T-cell (primary cell): ENCODE measurements at regions not wholly inside any gene's neighbourhood (a gene's known extent, or its start where the extent isn't known, plus 50 kb on each side); places are given as distances from the start of the nearest gene placed in this dataset.

Experiments
- ATAC-seq, 4 experiments: fragments of 200-7000 bp in 3 of 4; fragments of 150-1000 bp in 1 of 4; cut with Tn5 transposase; replicated peaks in 1 of 4; 1 replicate in 3 of 4; 2 replicates in 1 of 4; pipeline ENCODE4 v1.10.0; 2021; ENCODE audit warnings: moderate library complexity in 3 of 4, mild to moderate bottlenecking in 2 of 4, moderate number of reproducible peaks in 1 of 4
- CTCF ChIA-PET, 2 donors: fragments of 300-600 bp; sonication (Branson Sonifier 250); formaldehyde crosslinking; loops; one replicate each; lab custom pipeline; 2022; ENCODE audit warnings: antibody characterized with exemption in 2 of 2; lab: Charles Lee
- POLR2A ChIA-PET, 2 donors: fragments of 300-600 bp; sonication (Branson Sonifier 250); formaldehyde crosslinking; loops; one replicate each; lab custom pipeline; 2022; ENCODE audit warnings: antibody characterized with exemption in 2 of 2; lab: Charles Lee
- DNase-seq, 35 experiments: peaks; one replicate each; pipeline versions ENCODE4 v3.0.0 to v3.0.0-alpha.2; 2013 to 2023
- H3K27ac ChIP-seq: one replicate; pipeline ENCODE4 v1.5.1; 2013; ENCODE audit warnings: low read length
- H3K27me3 ChIP-seq, 2 experiments: replicated peaks in 1 of 2; 1 replicate in 1 of 2; 2 replicates in 1 of 2; pipeline versions ENCODE4 v1.6.1 to v1.7.0; 2013; ENCODE audit warnings: low read length in 1 of 2, mixed read lengths in 1 of 2; ENCODE audit not compliant: control insufficient read depth in 2 of 2, insufficient read depth in 2 of 2; ENCODE audit errors: extremely low read depth in 1 of 2
- H3K36me3 ChIP-seq, 2 donors: 1 replicate in 1 of 2; 2 replicates in 1 of 2; pipeline versions ENCODE4 v1.6.1 to v1.7.0; 2013; ENCODE audit warnings: low read length in 1 of 2; ENCODE audit not compliant: control insufficient read depth in 2 of 2, insufficient read depth in 1 of 2; ENCODE audit errors: extremely low read depth in 1 of 2
- H3K4me1 ChIP-seq, 2 experiments: 1 replicate in 1 of 2; 2 replicates in 1 of 2; pipeline versions ENCODE4 v1.6.1 to v1.7.0; 2013; ENCODE audit warnings: low read length in 2 of 2, mixed read lengths in 1 of 2; ENCODE audit not compliant: insufficient read depth in 2 of 2, control insufficient read depth in 1 of 2; ENCODE audit errors: extremely low read depth in 1 of 2
- H3K4me3 ChIP-seq, 2 donors: 1 replicate in 1 of 2; 2 replicates in 1 of 2; pipeline versions ENCODE4 v1.5.1 to v1.7.0; 2013; ENCODE audit warnings: mild to moderate bottlenecking in 2 of 2, low read length in 1 of 2, moderate library complexity in 1 of 2; ENCODE audit not compliant: control insufficient read depth in 1 of 2; ENCODE audit errors: extremely low read depth in 1 of 2
- H3K9me3 ChIP-seq: 2 replicates; pipeline ENCODE4 v1.7.0; 2013
- H3K27ac Mint-ChIP-seq, 2 donors: one replicate each; pipeline ENCODE4 v1.8.0; 2020 to 2021; ENCODE audit warnings: mild to moderate bottlenecking in 2 of 2, mixed read lengths in 2 of 2
- H3K27me3 Mint-ChIP-seq, 2 donors: one replicate each; pipeline ENCODE4 v1.8.0; 2021 to 2022; ENCODE audit warnings: mixed read lengths in 2 of 2
- H3K36me3 Mint-ChIP-seq: one replicate; pipeline ENCODE4 v1.8.0; 2021; ENCODE audit warnings: mixed read lengths
- H3K4me1 Mint-ChIP-seq, 3 donors: one replicate each; pipeline ENCODE4 v1.8.0; 2020 to 2022; ENCODE audit warnings: mixed read lengths in 3 of 3, mild to moderate bottlenecking in 1 of 3
- H3K4me3 Mint-ChIP-seq, 3 donors: one replicate each; pipeline ENCODE4 v1.8.0; 2020 to 2022; ENCODE audit warnings: mild to moderate bottlenecking in 3 of 3, mixed read lengths in 3 of 3, moderate library complexity in 3 of 3
- H3K9me3 Mint-ChIP-seq, 3 donors: one replicate each; pipeline ENCODE4 v1.8.0; 2020 to 2022; ENCODE audit warnings: mixed read lengths in 3 of 3
- WGBS: methylation state at CpG from one replicate; pipeline ENCODE4 v1.1.5; 2013; ENCODE audit warnings: missing lambda C conversion rate; ENCODE audit not compliant: insufficient coverage; 5-methylcytosine and 5-hydroxymethylcytosine counted together

DNA sequence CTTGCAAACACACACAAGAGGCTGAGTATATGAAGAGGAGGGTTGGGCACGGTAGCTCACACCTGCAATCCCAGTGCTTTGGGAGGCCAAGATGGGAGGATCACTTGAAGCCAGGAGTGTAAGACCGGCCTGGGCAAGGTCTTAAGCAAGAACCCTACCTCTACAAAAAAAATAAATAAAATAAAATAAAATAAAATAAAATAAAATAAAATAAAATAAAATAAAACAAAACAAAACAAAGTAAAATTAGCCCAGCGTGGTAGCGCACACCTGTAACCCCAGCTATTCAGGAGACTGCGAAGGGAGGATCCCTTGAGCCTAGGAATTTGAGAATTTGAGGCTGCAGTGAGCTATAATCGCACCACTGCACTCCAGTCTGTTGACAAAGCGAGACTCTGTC is 337.9 kb downstream of the SHANK2 start:
- CTCF ChIA-PET: no interaction called here
- no peaks in the 10 kb centered on the region for H3K36me3 ChIP-seq
- Mint-ChIP-seq H3K36me3 (no peaks in the 10 kb centered on the region), H3K4me3 (no peak overlapping the region), H3K4me1 (no peaks in the 10 kb centered on the region), H3K27me3 (peaks cover 10 to 24% of the 10 kb centered on the region in 2 donors), H3K27ac (no peak overlapping the region), H3K9me3 (peaks cover 0 to 5% (median under 1%) of the 10 kb centered on the region in 3 donors)
- H3K9me3 ChIP-seq: no peaks in the 10 kb centered on the region
- POLR2A ChIA-PET: no interaction called here
- DNase-seq (no peak), ATAC-seq (no peak)
- H3K4me3 ChIP-seq: no peak overlapping the region
- H3K27ac ChIP-seq: no peak overlapping the region
- WGBS: 100% methylated on average over 1 of the region's 7 CpGs
- H3K27me3 ChIP-seq: peaks cover 0 to 18% of the 10 kb centered on the region in 2 experiments
- H3K4me1 ChIP-seq: no peaks in the 10 kb centered on the region

- Histone ChIP-seq H3K36me3 (no peaks in the 10 kb centered on the region), H3K4me3 (no peak overlapping the region), H3K4me1 (no peaks in the 10 kb centered on the region), H3K27me3 (peaks cover 0 to 16% of the 10 kb centered on the region in 2 experiments), H3K27ac (no peak overlapping the region), H3K9me3 (no peaks in the 10 kb centered on the region)
- Mint-ChIP-seq H3K27me3 (peaks cover 9 to 26% of the 10 kb centered on the region in 2 donors), H3K36me3 (no peaks in the 10 kb centered on the region), H3K4me3 (no peak overlapping the region), H3K4me1 (no peaks in the 10 kb centered on the region), H3K27ac (no peak overlapping the region), H3K9me3 (peaks cover 3 to 12% (median 6%) of the 10 kb centered on the region in 3 donors)
- 80% methylated on average over 9 of the region's 17 CpGs for WGBS
- ChIA-PET CTCF (no interaction called here), POLR2A (no interaction called here)
- DNase-seq (no peak), ATAC-seq (no peak)
These were observed 337.0 kb downstream of the SHANK2 start for GRCh38 chr11:70915158-70915985.

GRCh38 chr11:70916351-70916750 is 336.0 kb downstream of the SHANK2 start:
- no peaks in the 10 kb centered on the region for H3K4me1 ChIP-seq
- no peaks in the 10 kb centered on the region for H3K9me3 ChIP-seq
- H3K27me3 ChIP-seq: peaks cover 0 to 11% of the 10 kb centered on the region in 2 experiments
- ChIA-PET CTCF (no interaction called here), POLR2A (no interaction called here)
- Mint-ChIP-seq H3K36me3 (no peaks in the 10 kb centered on the region), H3K4me1 (no peaks in the 10 kb centered on the region), H3K4me3 (no peak overlapping the region), H3K27ac (no peak overlapping the region), H3K27me3 (peaks cover 9 to 22% of the 10 kb centered on the region in 2 donors), H3K9me3 (peaks cover 7 to 22% (median 13%) of the 10 kb centered on the region in 3 donors)
- ATAC-seq (no peak), DNase-seq (no peak)
- 86% methylated on average over 7 of the region's 8 CpGs for WGBS
- no peak overlapping the region for H3K27ac ChIP-seq
- H3K4me3 ChIP-seq: no peak overlapping the region
- H3K36me3 ChIP-seq: no peaks in the 10 kb centered on the region

DNA sequence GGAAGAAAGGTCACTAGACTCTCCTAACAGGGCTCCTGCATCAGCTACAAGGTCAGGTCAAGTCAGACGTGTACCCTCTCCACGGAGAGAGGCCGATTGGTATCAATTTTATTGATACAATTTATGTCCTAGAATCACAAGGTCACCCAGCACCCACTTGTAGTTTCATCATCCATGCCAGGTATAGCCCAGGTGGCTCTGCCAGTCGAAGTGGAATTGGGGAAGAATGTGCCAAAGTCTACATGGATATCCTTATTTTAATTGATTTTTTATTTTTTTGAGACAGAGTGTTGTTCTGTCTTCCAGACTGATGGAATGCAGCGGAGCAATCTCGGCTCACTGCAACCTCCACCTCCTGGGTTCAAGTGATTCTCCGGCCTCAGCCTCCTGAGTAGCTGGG is 334.1 kb downstream of the SHANK2 start:
- no peaks in the 10 kb centered on the region for H3K36me3 Mint-ChIP-seq
- H3K27ac ChIP-seq: no peak overlapping the region
- H3K4me1 ChIP-seq: no peaks in the 10 kb centered on the region
- peaks cover 1 to 20% of the 10 kb centered on the region in 2 donors for H3K27me3 Mint-ChIP-seq
- peaks cover 0 to 11% of the 10 kb centered on the region in 2 experiments for H3K27me3 ChIP-seq
- no peaks in the 10 kb centered on the region for H3K9me3 ChIP-seq
- H3K4me1 Mint-ChIP-seq: no peaks in the 10 kb centered on the region
- 75% methylated on average over 4 of the region's 7 CpGs for WGBS
- no peak overlapping the region for H3K27ac Mint-ChIP-seq
- no peak for ATAC-seq
- ChIA-PET POLR2A (no interaction called here), CTCF (no interaction called here)
- no peaks in the 10 kb centered on the region for H3K36me3 ChIP-seq
- no peak overlapping the region for H3K4me3 Mint-ChIP-seq
- peaks cover 18 to 37% (median 26%) of the 10 kb centered on the region in 3 donors for H3K9me3 Mint-ChIP-seq
- no peak overlapping the region for H3K4me3 ChIP-seq
- DNase-seq: no peak

GRCh38 chr11:70921804-70922203 is 330.6 kb downstream of the SHANK2 start:
- DNase-seq (no peak), ATAC-seq (no peak)
- peaks cover 21 to 40% (median 26%) of the 10 kb centered on the region in 3 donors for H3K9me3 Mint-ChIP-seq
- Histone ChIP-seq H3K4me3 (no peak overlapping the region), H3K27ac (no peak overlapping the region), H3K36me3 (no peaks in the 10 kb centered on the region), H3K27me3 (peaks cover 0 to 5% of the 10 kb centered on the region in 2 experiments), H3K4me1 (no peaks in the 10 kb centered on the region), H3K9me3 (no peaks in the 10 kb centered on the region)
- peaks cover 0 to 13% of the 10 kb centered on the region in 2 donors for H3K27me3 Mint-ChIP-seq
- no peaks in the 10 kb centered on the region for H3K4me1 Mint-ChIP-seq
- H3K36me3 Mint-ChIP-seq: no peaks in the 10 kb centered on the region
- H3K4me3 Mint-ChIP-seq: no peak overlapping the region
- H3K27ac Mint-ChIP-seq: no peak overlapping the region
- POLR2A ChIA-PET: no interaction called here
- CTCF ChIA-PET: no interaction called here
- WGBS: 100% methylated on average over 1 of the region's 4 CpGs

GRCh38 chr11:70924108-70924507 is 328.3 kb downstream of the SHANK2 start:
- Histone ChIP-seq H3K36me3 (no peaks in the 10 kb centered on the region), H3K27ac (no peak overlapping the region), H3K27me3 (peaks cover 0 to 8% of the 10 kb centered on the region in 2 experiments), H3K9me3 (no peaks in the 10 kb centered on the region), H3K4me1 (no peaks in the 10 kb centered on the region), H3K4me3 (no peak overlapping the region)
- no peak for DNase-seq
- no peak overlapping the region for H3K4me3 Mint-ChIP-seq
- peaks cover 4% of the 10 kb centered on the region in 2 donors for H3K27me3 Mint-ChIP-seq
- 81% methylated on average over 7 of the region's 8 CpGs for WGBS
- H3K9me3 Mint-ChIP-seq: peaks cover 25 to 36% (median 26%) of the 10 kb centered on the region in 3 donors
- no peaks in the 10 kb centered on the region for H3K36me3 Mint-ChIP-seq
- ATAC-seq: no peak
- CTCF ChIA-PET: no interaction called here
- H3K4me1 Mint-ChIP-seq: no peaks in the 10 kb centered on the region
- no peak overlapping the region for H3K27ac Mint-ChIP-seq
- POLR2A ChIA-PET: no interaction called here
